ENCODE measurements at regions not wholly inside any gene's neighbourhood (a gene's known extent, or its start where the extent isn't known, plus 50 kb on each side); places are given as distances from the start of the nearest gene placed in this dataset.

DNA sequence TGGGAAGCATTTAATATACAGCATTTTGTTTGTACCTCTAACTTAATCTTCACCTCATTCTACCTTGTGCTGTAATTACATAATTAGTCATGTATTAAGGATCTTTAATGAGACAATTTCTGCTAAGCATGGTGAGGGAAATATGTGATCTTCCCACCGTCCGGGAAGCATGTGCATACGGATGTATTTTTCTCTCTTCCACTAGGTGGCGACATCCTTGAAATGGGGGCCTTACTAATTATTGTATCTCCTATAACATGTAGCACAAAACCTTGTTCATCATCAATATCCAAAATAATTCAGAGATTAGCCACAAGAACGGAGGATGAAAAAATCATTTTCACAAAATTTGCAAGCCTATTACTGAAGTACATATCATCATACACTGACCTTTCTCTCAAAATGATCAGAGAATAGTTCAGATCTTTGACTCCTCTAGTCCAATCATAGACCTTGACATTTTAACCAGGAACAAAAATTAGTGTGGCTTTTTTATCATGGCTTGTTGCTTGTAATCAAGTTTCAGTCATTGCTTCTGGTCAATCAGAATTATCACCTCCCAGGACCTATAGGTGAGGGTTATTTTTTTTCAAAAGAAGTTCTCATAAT is 148.9 kb upstream of the GBE1 start:
- TF ChIP-seq, protein P1, sequence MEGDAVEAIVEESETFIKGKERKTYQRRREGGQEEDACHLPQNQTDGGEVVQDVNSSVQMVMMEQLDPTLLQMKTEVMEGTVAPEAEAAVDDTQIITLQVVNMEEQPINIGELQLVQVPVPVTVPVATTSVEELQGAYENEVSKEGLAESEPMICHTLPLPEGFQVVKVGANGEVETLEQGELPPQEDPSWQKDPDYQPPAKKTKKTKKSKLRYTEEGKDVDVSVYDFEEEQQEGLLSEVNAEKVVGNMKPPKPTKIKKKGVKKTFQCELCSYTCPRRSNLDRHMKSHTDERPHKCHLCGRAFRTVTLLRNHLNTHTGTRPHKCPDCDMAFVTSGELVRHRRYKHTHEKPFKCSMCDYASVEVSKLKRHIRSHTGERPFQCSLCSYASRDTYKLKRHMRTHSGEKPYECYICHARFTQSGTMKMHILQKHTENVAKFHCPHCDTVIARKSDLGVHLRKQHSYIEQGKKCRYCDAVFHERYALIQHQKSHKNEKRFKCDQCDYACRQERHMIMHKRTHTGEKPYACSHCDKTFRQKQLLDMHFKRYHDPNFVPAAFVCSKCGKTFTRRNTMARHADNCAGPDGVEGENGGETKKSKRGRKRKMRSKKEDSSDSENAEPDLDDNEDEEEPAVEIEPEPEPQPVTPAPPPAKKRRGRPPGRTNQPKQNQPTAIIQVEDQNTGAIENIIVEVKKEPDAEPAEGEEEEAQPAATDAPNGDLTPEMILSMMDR (IDR thresholded peaks at IDR 0.05) = peak; percentile 55 to 61 (median 58)
- no peak for TF ChIP-seq POLR2A (IDR thresholded peaks at IDR 0.05)
- no peak for TF ChIP-seq EP300 (IDR thresholded peaks at IDR 0.05)

Data from upper lobe of left lung (tissue), 4 donors.